Stimulated activated naive CD8-positive, alpha-beta T cell treated with anti-CD3 and anti-CD28 coated beads, Interleukin-15, amount 100 ng/mL, for 72 hours (primary cell): ENCODE measurements at regions not wholly inside any gene's neighbourhood (a gene's known extent, or its start where the extent isn't known, plus 50 kb on each side); places are given as distances from the start of the nearest gene placed in this dataset.
"Not testable (repeated sequence)": the region's sequence is repeated elsewhere in the genome, so short reads cannot be mapped to it uniquely, and the experiment has no call there.

Experiments
- ATAC-seq: fragments of 150-1000 bp; cut with Tn5 transposase; 2 replicates; pipeline ENCODE4 v1.10.0; 2021; ENCODE audit warnings: mild to moderate bottlenecking, moderate library complexity
- DNase-seq, 2 donors: peaks; one replicate each; pipeline ENCODE4 v3.0.0; 2021 to 2022
- H3K27ac Mint-ChIP-seq, 2 donors: one replicate each; pipeline ENCODE4 v1.8.0; 2022; ENCODE audit warnings: mild to moderate bottlenecking in 2 of 2, mixed read lengths in 2 of 2, moderate library complexity in 2 of 2
- H3K27me3 Mint-ChIP-seq: one replicate; pipeline ENCODE4 v1.8.0; 2022; ENCODE audit warnings: mixed read lengths
- H3K4me1 Mint-ChIP-seq: one replicate; pipeline ENCODE4 v1.8.0; 2022; ENCODE audit warnings: mild to moderate bottlenecking, mixed read lengths
- H3K4me3 Mint-ChIP-seq, 2 donors: one replicate each; pipeline ENCODE4 v1.8.0; 2022; ENCODE audit warnings: mild to moderate bottlenecking in 2 of 2, mixed read lengths in 2 of 2, moderate library complexity in 1 of 2
- H3K9me3 Mint-ChIP-seq, 2 donors: one replicate each; pipeline ENCODE4 v1.8.0; 2022; ENCODE audit warnings: mixed read lengths in 2 of 2

DNA sequence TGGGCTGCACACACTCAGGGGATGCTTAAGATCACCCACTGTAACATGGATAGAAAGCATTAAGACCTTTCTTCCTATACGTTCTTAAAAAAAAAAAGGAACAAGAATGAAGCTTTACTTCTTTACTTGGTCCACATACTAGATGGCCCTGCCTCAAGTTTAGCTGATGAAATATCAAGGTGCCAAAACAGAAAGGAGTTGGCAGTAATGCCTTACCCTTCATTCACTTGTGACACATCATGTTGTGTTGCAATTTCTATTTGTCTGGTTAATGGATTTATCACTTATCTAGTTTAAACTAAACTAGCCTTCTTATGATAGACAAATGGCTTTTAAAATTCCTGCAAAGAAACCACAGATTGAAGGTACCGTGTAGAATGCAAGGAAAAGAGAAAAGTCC is 720.3 kb downstream of the CCSER2 start:
- Mint-ChIP-seq H3K9me3 (no peaks in the 10 kb centered on the region), H3K4me3 (no peak overlapping the region), H3K27ac (no peak overlapping the region), H3K27me3 (no peaks in the 10 kb centered on the region), H3K4me1 (no peaks in the 10 kb centered on the region)
- ATAC-seq = no peak
- DNase-seq = no peak

DNA sequence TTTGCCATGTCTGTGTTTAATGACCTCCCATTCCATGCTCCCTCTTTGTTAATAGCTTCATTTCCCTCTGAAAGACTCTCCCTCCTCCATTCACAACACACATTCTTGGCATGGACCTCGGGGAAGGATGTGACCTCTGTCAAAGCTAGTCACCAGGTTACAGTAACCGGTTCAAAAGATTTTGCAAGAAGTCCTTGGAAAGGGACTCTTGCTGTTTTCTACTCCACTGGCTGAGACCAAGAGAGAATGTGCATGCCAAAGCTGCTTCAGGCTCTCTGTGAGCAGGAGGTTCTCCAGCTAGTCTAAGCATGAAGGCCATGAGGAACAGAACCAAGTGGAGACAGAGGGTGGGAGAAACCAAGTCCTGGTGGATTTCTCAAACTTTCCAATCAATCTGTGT is 732.6 kb downstream of the CCSER2 start:
- H3K27me3 Mint-ChIP-seq = no peaks in the 10 kb centered on the region
- ATAC-seq = no peak
- peaks cover 16 to 24% of the 10 kb centered on the region in 2 donors for H3K9me3 Mint-ChIP-seq
- peak overlapping the region in 1 of 2 donors; percentile 14 for H3K27ac Mint-ChIP-seq
- DNase-seq = no peak
- H3K4me1 Mint-ChIP-seq = no peaks in the 10 kb centered on the region
- H3K4me3 Mint-ChIP-seq = no peak overlapping the region

GRCh38 chr10:85061401-85061800 is 733.0 kb downstream of the CCSER2 start:
- no peak overlapping the region for H3K27ac Mint-ChIP-seq
- no peaks in the 10 kb centered on the region for H3K4me1 Mint-ChIP-seq
- DNase-seq (no peak), ATAC-seq (no peak)
- peaks cover 16 to 20% of the 10 kb centered on the region in 2 donors for H3K9me3 Mint-ChIP-seq
- no peak overlapping the region for H3K4me3 Mint-ChIP-seq
- H3K27me3 Mint-ChIP-seq = no peaks in the 10 kb centered on the region

GRCh38 chr10:85067955-85068354 is 739.6 kb downstream of the CCSER2 start:
- H3K9me3 Mint-ChIP-seq = peaks cover 12 to 19% of the 10 kb centered on the region in 2 donors
- no peak overlapping the region for H3K27ac Mint-ChIP-seq
- H3K4me3 Mint-ChIP-seq = no peak overlapping the region
- DNase-seq = no peak
- no peak for ATAC-seq
- no peaks in the 10 kb centered on the region for H3K4me1 Mint-ChIP-seq
- no peaks in the 10 kb centered on the region for H3K27me3 Mint-ChIP-seq

GRCh38 chr10:85080934-85081333 is 752.5 kb downstream of the CCSER2 start:
- no peaks in the 10 kb centered on the region for H3K4me1 Mint-ChIP-seq
- no peak overlapping the region for H3K4me3 Mint-ChIP-seq
- no peak overlapping the region for H3K27ac Mint-ChIP-seq
- H3K27me3 Mint-ChIP-seq = no peaks in the 10 kb centered on the region
- H3K9me3 Mint-ChIP-seq = peaks cover 0 to 3% of the 10 kb centered on the region in 2 donors
- ATAC-seq = no peak
- DNase-seq = no peak

DNA sequence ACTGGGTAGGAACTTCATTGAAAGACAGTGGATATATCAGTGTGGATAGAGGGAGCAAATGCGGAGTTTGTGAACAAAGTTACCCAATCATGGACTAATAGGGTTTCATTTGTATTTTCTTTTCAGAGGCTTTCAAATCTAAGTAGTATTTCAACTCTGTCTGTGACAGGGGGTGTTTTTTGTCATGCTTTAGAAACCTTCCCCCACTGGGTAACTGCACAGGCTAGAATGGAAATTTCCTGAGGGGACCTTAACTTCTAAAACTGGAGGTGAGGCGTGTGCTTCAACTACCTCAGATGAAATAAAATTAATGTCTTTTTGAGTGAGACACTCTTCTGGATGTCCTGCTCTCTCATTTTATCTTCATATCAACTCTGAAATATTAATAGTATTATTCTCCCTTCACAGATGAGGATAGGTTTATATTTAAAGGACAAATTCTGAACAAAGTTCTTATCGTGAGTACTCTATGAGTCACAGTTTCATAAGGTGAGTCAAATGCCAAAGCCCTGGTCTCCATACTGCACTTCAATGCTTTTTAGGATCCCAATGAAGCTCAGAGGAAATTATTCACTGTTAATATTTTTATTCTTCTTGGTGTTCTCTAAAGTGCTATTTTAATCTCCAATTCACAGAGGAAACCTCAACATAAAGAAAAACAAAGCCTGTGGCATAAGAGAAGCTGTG is 770.6 kb downstream of the CCSER2 start:
- Mint-ChIP-seq H3K27ac (no peak overlapping the region), H3K27me3 (no peaks in the 10 kb centered on the region), H3K4me1 (no peaks in the 10 kb centered on the region), H3K9me3 (no peaks in the 10 kb centered on the region), H3K4me3 (no peak overlapping the region)
- ATAC-seq = no peak
- no peak for DNase-seq

GRCh38 chr10:85100495-85100894 is 772.1 kb downstream of the CCSER2 start:
- Mint-ChIP-seq H3K27ac (no peak overlapping the region), H3K4me3 (no peak overlapping the region), H3K9me3 (peaks cover 0 to 2% of the 10 kb centered on the region in 2 donors), H3K4me1 (no peaks in the 10 kb centered on the region), H3K27me3 (no peaks in the 10 kb centered on the region)
- no peak for DNase-seq
- no peak for ATAC-seq

- no peak for DNase-seq
- no peak overlapping the region for H3K4me3 Mint-ChIP-seq
- ATAC-seq = no peak
- no peaks in the 10 kb centered on the region for H3K27me3 Mint-ChIP-seq
- no peaks in the 10 kb centered on the region for H3K4me1 Mint-ChIP-seq
- no peak overlapping the region for H3K27ac Mint-ChIP-seq
- peaks cover 0 to 4% of the 10 kb centered on the region in 2 donors for H3K9me3 Mint-ChIP-seq
These were observed 777.3 kb downstream of the CCSER2 start for GRCh38 chr10:85105614-85106255.

DNA sequence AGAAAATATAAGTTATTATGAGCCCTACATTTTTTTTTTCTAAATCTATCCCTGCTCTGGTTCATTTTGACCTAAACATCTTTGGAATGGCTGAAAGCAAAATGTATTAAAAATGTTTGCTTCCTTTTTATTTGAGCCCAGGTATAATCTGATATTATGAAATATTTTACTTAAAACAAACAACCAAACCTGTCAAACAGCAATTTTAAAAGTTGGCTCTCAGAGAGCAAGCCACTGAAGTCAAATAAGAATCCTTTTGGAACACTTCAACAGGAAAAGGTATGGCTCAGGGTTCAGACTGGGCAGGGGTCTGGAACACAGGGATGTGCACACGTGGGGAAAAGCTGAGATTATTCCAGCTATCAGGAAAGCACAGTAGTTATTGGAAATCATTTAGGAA is 782.9 kb downstream of the CCSER2 start:
- H3K4me1 Mint-ChIP-seq = no peaks in the 10 kb centered on the region
- H3K27me3 Mint-ChIP-seq = no peaks in the 10 kb centered on the region
- no peak overlapping the region for H3K27ac Mint-ChIP-seq
- no peak overlapping the region for H3K4me3 Mint-ChIP-seq
- ATAC-seq (no peak), DNase-seq (no peak)
- no peaks in the 10 kb centered on the region for H3K9me3 Mint-ChIP-seq

DNA sequence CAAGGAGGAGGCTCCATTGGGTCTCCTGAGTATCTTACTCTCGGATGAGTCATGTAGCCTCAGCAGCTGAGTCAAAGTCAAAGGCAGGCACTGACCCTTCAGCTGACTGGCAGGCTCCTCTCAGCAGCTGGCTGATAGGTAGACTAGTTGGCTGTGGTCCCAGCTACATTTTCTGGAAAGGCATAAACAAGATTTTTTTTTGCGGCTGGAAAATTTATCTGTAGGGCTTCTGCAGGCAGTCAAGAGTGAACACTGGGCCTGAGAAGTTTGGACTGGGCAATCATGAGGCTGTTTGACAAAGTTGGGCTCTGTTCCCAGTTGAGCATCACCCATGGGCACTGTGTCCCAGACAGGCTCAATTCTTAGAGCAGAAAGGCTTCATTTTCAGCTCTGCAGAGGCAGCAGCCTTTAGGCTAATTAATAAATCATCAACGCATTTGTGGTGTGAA is 796.2 kb downstream of the CCSER2 start:
- Mint-ChIP-seq H3K27ac (no peak overlapping the region), H3K9me3 (peaks cover 4 to 13% of the 10 kb centered on the region in 2 donors), H3K27me3 (no peaks in the 10 kb centered on the region), H3K4me3 (no peak overlapping the region), H3K4me1 (no peaks in the 10 kb centered on the region)
- ATAC-seq (no peak), DNase-seq (no peak)

GRCh38 chr10:85137253-85137652 is 808.9 kb downstream of the CCSER2 start:
- H3K4me1 Mint-ChIP-seq = no peaks in the 10 kb centered on the region
- no peak for DNase-seq
- H3K4me3 Mint-ChIP-seq = no peak overlapping the region
- no peaks in the 10 kb centered on the region for H3K27me3 Mint-ChIP-seq
- no peak for ATAC-seq
- H3K9me3 Mint-ChIP-seq = no peaks in the 10 kb centered on the region
- no peak overlapping the region for H3K27ac Mint-ChIP-seq

DNA sequence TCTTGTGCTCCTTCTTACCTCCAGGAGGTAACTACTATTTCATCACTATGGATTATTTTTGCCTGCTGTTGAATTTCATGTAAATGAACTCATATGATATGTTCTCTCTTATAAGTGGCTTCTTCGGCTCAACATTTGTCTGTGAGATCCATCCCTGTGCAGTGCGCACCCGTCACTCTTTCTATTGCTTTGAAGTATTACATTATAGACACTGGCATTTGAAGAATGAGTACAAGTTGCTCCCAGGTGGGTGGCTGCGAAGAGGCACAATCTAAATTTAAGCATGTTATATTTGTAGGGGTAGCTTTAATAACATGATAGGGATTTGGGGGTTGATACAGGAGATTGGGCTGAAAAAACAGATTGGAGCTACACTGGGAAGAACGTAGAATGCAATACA is 809.7 kb downstream of the CCSER2 start:
- Mint-ChIP-seq H3K9me3 (no peaks in the 10 kb centered on the region), H3K4me1 (no peaks in the 10 kb centered on the region), H3K27me3 (no peaks in the 10 kb centered on the region), H3K27ac (no peak overlapping the region), H3K4me3 (no peak overlapping the region)
- DNase-seq = no peak
- ATAC-seq = no peak

GRCh38 chr10:85139124-85139523 is 810.7 kb downstream of the CCSER2 start:
- ATAC-seq = no peak
- no peaks in the 10 kb centered on the region for H3K27me3 Mint-ChIP-seq

DNA sequence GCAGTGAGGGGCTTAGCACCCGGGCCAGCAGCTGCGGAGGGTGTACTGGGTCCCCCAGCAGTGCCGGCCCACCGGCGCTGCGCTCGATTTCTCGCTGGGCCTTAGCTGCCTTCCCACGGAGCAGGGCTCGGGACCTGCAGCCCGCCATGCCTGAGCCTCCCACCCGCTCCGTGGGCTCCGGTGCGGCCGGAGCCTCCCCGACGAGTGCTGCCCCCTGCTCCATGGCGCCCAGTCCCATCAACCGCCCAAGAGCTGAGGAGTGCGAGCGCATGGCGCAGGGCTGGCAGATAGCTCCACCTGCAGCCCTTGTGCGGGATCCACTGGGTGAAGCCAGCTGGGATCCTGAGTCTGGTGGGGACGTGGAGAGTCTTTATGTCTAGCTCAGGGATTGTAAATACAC is 813.1 kb downstream of the CCSER2 start:
- H3K27me3 Mint-ChIP-seq, H3K27ac Mint-ChIP-seq, H3K9me3 Mint-ChIP-seq, H3K4me1 Mint-ChIP-seq, DNase-seq, ATAC-seq, H3K4me3 Mint-ChIP-seq: not testable (repeated sequence)

More at GRCh38 chr10:85139124-85139523, 810.7 kb downstream of the CCSER2 start:
- H3K4me3 Mint-ChIP-seq = no peak overlapping the region
- H3K27ac Mint-ChIP-seq = no peak overlapping the region
- peaks cover 0 to 2% of the 10 kb centered on the region in 2 donors for H3K9me3 Mint-ChIP-seq
- DNase-seq = no peak
- H3K4me1 Mint-ChIP-seq = no peaks in the 10 kb centered on the region

- H3K9me3 Mint-ChIP-seq = peaks cover 0 to 7% of the 10 kb centered on the region in 2 donors
- no peak for DNase-seq
- no peak for ATAC-seq
- no peak overlapping the region for H3K4me3 Mint-ChIP-seq
- no peaks in the 10 kb centered on the region for H3K4me1 Mint-ChIP-seq
- no peak overlapping the region for H3K27ac Mint-ChIP-seq
- H3K27me3 Mint-ChIP-seq = no peaks in the 10 kb centered on the region
These were observed 817.6 kb downstream of the CCSER2 start for GRCh38 chr10:85145966-85146365.

DNA sequence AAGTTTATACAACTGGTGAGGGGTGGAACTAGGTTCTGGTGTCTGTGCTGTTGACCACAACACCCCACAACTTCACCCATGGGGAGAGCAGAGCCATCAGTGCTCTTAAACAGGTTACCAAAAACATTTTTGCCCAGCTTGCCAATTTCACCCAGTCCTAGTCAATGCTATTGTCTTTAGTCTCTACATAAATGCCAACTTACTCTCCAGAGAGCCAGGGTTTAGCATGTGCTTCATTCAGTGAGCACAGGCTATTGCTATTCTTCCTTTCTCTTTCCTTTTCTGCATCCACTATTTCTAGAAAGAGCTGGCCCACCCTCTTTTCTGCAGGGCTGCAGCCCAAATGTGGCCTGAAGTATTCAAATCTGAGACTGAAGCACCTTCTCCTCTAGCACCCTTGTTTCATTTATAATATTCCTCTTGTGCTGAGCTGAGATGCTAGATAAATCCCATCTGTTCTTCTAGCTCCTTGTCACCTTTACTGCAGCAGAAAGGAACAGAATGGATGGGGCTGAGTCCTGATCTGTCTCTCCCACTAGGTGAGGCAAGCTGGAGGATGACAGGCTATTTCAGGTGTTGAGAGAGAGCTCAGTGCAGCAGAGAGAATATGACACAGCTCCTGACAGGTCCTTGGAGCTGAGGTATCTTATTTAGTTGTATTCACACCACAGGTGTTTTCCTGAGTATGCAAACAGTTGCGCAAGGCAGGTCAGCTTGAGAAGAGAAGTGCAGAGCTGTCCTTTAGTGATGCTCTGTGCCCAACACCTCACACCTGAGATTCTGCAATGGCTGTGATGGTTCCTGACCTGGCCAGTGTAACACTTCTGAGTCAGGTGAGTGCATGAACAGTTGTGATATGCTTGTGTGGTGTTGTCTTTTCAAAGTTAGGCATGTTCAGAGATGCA is 819.2 kb downstream of the CCSER2 start:
- Mint-ChIP-seq H3K4me3 (no peak overlapping the region), H3K27me3 (no peaks in the 10 kb centered on the region), H3K27ac (peak overlapping the region in 1 of 2 donors; percentile 76), H3K4me1 (no peaks in the 10 kb centered on the region), H3K9me3 (peaks cover 0 to 7% of the 10 kb centered on the region in 2 donors)
- no peak for ATAC-seq
- DNase-seq = no peak
